SK-N-SH (cell line): ENCODE measurements at regions not wholly inside any gene's neighbourhood (a gene's known extent, or its start where the extent isn't known, plus 50 kb on each side); places are given as distances from the start of the nearest gene placed in this dataset.

ENCODE experiments used
- CTCF ChIA-PET: fragments of 300-600, 350-600 bp; formaldehyde crosslinking; extraction: SDS; loops from one replicate; lab custom pipeline; 2021; lab: Yijun Ruan, JAX
- POLR2A ChIA-PET: fragments of 350-600 bp; sonication (Branson Sonifier 250); formaldehyde crosslinking; extraction: SDS; loops from one replicate; lab custom pipeline; 2020; ENCODE audit warnings: antibody characterized with exemption, inconsistent platforms; lab: Yijun Ruan, JAX
- DNase-seq: peaks from one replicate; pipeline ENCODE4 v3.0.0; 2012
- H2AFZ ChIP-seq: fragments of 200-600 bp; sonication (generic); 2 replicates; pipeline ENCODE4 v1.8.1; 2016; ENCODE audit warnings: antibody characterized with exemption, mild to moderate bottlenecking, low read depth
- H3F3A ChIP-seq: fragments of 200-600 bp; sonication (generic); replicated peaks from 2 replicates; pipeline ENCODE3; 2016; ENCODE audit warnings: antibody characterized with exemption, mild to moderate bottlenecking; ENCODE audit not compliant: insufficient read depth
- H3K27ac ChIP-seq, 2 experiments: fragments of 200-500 bp in 1 of 2; fragments of 200-600 bp in 1 of 2; sonication (Bioruptor generic) in 1 of 2; sonication (generic), shearing (Covaris generic) in 1 of 2; 2 replicates each; pipeline versions ENCODE4 v1.5.1 to v1.6.1; 2014 to 2016; ENCODE audit warnings: low read depth in 2 of 2, inconsistent platforms in 1 of 2, low read length in 1 of 2, mild to moderate bottlenecking in 1 of 2, mixed read lengths in 1 of 2
- H3K27me3 ChIP-seq: fragments of 200-600 bp; sonication (generic), shearing (Covaris generic); 2 replicates; pipeline ENCODE4 v1.6.1; 2016; ENCODE audit warnings: mixed run types; ENCODE audit not compliant: insufficient read depth
- H3K36me3 ChIP-seq, 2 experiments: fragments of 200-500 bp in 1 of 2; fragments of 200-600 bp in 1 of 2; sonication (Bioruptor generic) in 1 of 2; sonication (generic) in 1 of 2; replicated peaks in 1 of 2; 2 replicates each; pipeline versions ENCODE3 to v1.5.1; 2014 to 2016; ENCODE audit warnings: low read length in 1 of 2, mild to moderate bottlenecking in 1 of 2; ENCODE audit not compliant: insufficient read depth in 2 of 2, control insufficient read depth in 1 of 2
- H3K4me1 ChIP-seq, 2 experiments: fragments of 200-500 bp in 1 of 2; fragments of 200-600 bp in 1 of 2; sonication (Bioruptor generic) in 1 of 2; sonication (generic), shearing (Covaris generic) in 1 of 2; 2 replicates each; pipeline versions ENCODE4 v1.5.1 to v1.6.1; 2014 to 2016; ENCODE audit warnings: low read depth in 1 of 2, low read length in 1 of 2, mixed run types in 1 of 2; ENCODE audit not compliant: insufficient read depth in 2 of 2, control insufficient read depth in 1 of 2
- H3K4me2 ChIP-seq: fragments of 200-600 bp; sonication (generic), shearing (Covaris generic); 2 replicates; pipeline ENCODE4 v1.6.1; 2017; ENCODE audit warnings: mixed run types
- H3K4me3 ChIP-seq, 2 experiments: fragments of 200-500 bp in 1 of 2; fragments of 200-600 bp in 1 of 2; sonication (Bioruptor generic) in 1 of 2; sonication (generic), shearing (Covaris generic) in 1 of 2; 2 replicates each; pipeline versions ENCODE4 v1.5.1 to v1.8.1; 2014 to 2016; ENCODE audit warnings: low read depth in 2 of 2, inconsistent platforms in 1 of 2, low read length in 1 of 2, mild to moderate bottlenecking in 1 of 2, mixed read lengths in 1 of 2, moderate library complexity in 1 of 2
- H3K79me2 ChIP-seq: fragments of 200-600 bp; sonication (generic); 2 replicates; pipeline ENCODE4 v1.8.1; 2017; ENCODE audit warnings: mild to moderate bottlenecking; ENCODE audit not compliant: insufficient read depth
- H3K9ac ChIP-seq: fragments of 200-600 bp; sonication (generic); 2 replicates; pipeline ENCODE4 v1.6.1; 2017; ENCODE audit warnings: mixed run types
- H3K9me2 ChIP-seq: fragments of 200-600 bp; sonication (generic); 2 replicates; pipeline ENCODE4 v1.6.1; 2017; ENCODE audit warnings: mixed run types
- H3K9me3 ChIP-seq: fragments of 200-600 bp; sonication (generic); 2 replicates; pipeline ENCODE4 v1.6.1; 2017; ENCODE audit warnings: mixed run types, mild to moderate bottlenecking, moderate library complexity
- H4K20me1 ChIP-seq: fragments of 200-600 bp; sonication (generic); 2 replicates; pipeline ENCODE4 v1.6.1; 2017; ENCODE audit warnings: mild to moderate bottlenecking, mixed run types; ENCODE audit not compliant: insufficient read depth
- CHD2 ChIP-seq: fragments of 150-350 bp; IDR thresholded peaks from 2 replicates; pipeline ENCODE4 v1.6.1; 2018; ENCODE audit warnings: low read length; ENCODE audit not compliant: partially characterized antibody
- ELF1 ChIP-seq: IDR thresholded peaks from 2 replicates; pipeline ENCODE4 v1.4.0; 2012
- EZH2phosphoT487 ChIP-seq: fragments of 200-600 bp; sonication (generic); IDR thresholded peaks from 2 replicates; pipeline ENCODE4 v1.6.1; 2017; ENCODE audit warnings: low read depth, mixed run types, mild to moderate bottlenecking, antibody characterized with exemption, moderate library complexity, borderline replicate concordance
- GABPA ChIP-seq: IDR thresholded peaks from 2 replicates; pipeline ENCODE4 v1.4.0; 2012; ENCODE audit warnings: low read depth, mild to moderate bottlenecking
- GATA2 ChIP-seq: sonication (generic); formaldehyde crosslinking; IDR thresholded peaks from 2 replicates; pipeline ENCODE4 v1.5.0; 2020; ENCODE audit warnings: mild to moderate bottlenecking, missing genetic modification reagents
- MEF2A ChIP-seq: IDR thresholded peaks from 2 replicates; pipeline ENCODE4 v1.4.0; 2012; ENCODE audit warnings: low read depth, borderline replicate concordance
- MXI1 ChIP-seq: IDR thresholded peaks from 2 replicates; pipeline ENCODE4 v1.6.1; 2012; ENCODE audit warnings: mild to moderate bottlenecking, low read depth, low read length, improper control_type of control experiment
- NFIC ChIP-seq: IDR thresholded peaks from 2 replicates; pipeline ENCODE4 v1.4.0; 2012; ENCODE audit warnings: borderline replicate concordance
- NRF1 ChIP-seq: IDR thresholded peaks from 2 replicates; pipeline ENCODE4 v1.6.1; 2012; ENCODE audit warnings: low read depth, mild to moderate bottlenecking, low read length
- RAD21 ChIP-seq: IDR thresholded peaks from 2 replicates; pipeline ENCODE4 v1.6.1; 2012; ENCODE audit warnings: mild to moderate bottlenecking, low read length
- RCOR1 ChIP-seq: fragments of 150-350 bp; IDR thresholded peaks from 2 replicates; pipeline ENCODE4 v1.6.1; 2017; ENCODE audit warnings: antibody characterized with exemption, low read length
- RFX5 ChIP-seq: IDR thresholded peaks from 2 replicates; pipeline ENCODE4 v1.6.1; 2012; ENCODE audit warnings: mild to moderate bottlenecking, improper control_type of control experiment, low read length
- SMC3 ChIP-seq: IDR thresholded peaks from 2 replicates; pipeline ENCODE4 v1.6.1; 2012; ENCODE audit warnings: low read depth, low read length, improper control_type of control experiment
- TAF1 ChIP-seq: IDR thresholded peaks from 2 replicates; pipeline ENCODE4 v1.6.1; 2012; ENCODE audit warnings: low read depth, mild to moderate bottlenecking, low read length, moderate library complexity, borderline replicate concordance
- TEAD4 ChIP-seq: IDR thresholded peaks from 2 replicates; pipeline ENCODE4 v1.4.0; 2012; ENCODE audit warnings: mild to moderate bottlenecking, borderline replicate concordance; ENCODE audit not compliant: insufficient read depth
- WGBS: methylation state at CpG from one replicate; pipeline ENCODE4 v1.1.6; 2017; ENCODE audit warnings: low lambda C conversion rate; 5-methylcytosine and 5-hydroxymethylcytosine counted together
- TF ChIP-seq, protein P1 (sequence below): IDR thresholded peaks from 2 replicates; pipeline ENCODE4 v1.4.0; 2012; ENCODE audit warnings: low read depth, borderline replicate concordance
- TF ChIP-seq, protein P2 (sequence below): IDR thresholded peaks from 2 replicates; pipeline ENCODE4 v1.4.0; 2012; ENCODE audit warnings: low read depth, borderline replicate concordance
- TF ChIP-seq, protein P3 (sequence below): IDR thresholded peaks from 2 replicates; pipeline ENCODE4 v1.6.1; 2012; ENCODE audit warnings: mild to moderate bottlenecking, low read depth, low read length, moderate library complexity
- TF ChIP-seq, protein P4 (sequence below): IDR thresholded peaks from 2 replicates; pipeline ENCODE4 v1.4.0; 2012; ENCODE audit warnings: low read depth

DNA sequence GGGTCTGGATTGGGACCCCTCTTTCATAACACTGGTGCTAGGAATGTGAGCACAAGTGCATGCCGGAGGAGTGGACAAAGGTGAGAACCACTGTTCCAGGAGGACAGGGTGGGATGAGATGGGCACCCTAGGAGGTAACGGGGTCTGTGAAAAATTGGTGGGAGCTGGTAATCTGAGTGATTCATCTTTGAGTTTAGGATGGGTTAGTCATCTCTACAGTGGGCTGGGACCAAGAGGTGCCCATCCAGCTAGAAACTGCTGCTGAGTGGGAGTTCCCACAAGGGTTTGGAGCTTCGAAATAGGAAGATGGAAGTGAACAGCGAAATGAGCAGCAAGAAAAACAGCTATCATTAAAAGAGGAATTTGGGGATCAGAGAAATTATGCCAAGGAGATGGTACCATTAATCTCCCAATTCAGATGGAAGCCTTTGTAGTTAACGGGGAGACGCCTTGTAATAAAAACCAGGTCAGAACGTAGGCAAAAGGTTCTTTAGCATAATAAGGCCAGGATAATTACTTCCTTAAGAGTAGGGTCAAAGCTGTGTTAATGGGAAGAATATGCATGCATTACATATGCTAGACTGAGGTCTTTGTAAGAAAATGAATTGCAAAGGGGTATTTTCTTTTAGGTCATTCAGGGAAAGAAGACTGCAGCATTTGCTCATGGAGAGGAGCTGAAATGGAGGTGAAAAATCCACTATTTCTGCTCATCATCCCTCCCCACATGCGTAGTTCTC lies 55.5 kb downstream of the OLFML3 start:
- TF ChIP-seq, protein P1, sequence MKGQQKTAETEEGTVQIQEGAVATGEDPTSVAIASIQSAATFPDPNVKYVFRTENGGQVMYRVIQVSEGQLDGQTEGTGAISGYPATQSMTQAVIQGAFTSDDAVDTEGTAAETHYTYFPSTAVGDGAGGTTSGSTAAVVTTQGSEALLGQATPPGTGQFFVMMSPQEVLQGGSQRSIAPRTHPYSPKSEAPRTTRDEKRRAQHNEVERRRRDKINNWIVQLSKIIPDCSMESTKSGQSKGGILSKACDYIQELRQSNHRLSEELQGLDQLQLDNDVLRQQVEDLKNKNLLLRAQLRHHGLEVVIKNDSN, result no peak
- no peak for TF ChIP-seq TEAD4
- TF ChIP-seq ELF1, result no peak
- no peak for TF ChIP-seq RAD21
- TF ChIP-seq EZH2phosphoT487, result no peak
- TF ChIP-seq CHD2, result no peak
- TF ChIP-seq NRF1, result no peak
- no peak for TF ChIP-seq SMC3
- no peak for TF ChIP-seq MXI1
- no peak for TF ChIP-seq MEF2A
- no peak for TF ChIP-seq TAF1
- TF ChIP-seq GATA2, result no peak
- TF ChIP-seq, protein P2, sequence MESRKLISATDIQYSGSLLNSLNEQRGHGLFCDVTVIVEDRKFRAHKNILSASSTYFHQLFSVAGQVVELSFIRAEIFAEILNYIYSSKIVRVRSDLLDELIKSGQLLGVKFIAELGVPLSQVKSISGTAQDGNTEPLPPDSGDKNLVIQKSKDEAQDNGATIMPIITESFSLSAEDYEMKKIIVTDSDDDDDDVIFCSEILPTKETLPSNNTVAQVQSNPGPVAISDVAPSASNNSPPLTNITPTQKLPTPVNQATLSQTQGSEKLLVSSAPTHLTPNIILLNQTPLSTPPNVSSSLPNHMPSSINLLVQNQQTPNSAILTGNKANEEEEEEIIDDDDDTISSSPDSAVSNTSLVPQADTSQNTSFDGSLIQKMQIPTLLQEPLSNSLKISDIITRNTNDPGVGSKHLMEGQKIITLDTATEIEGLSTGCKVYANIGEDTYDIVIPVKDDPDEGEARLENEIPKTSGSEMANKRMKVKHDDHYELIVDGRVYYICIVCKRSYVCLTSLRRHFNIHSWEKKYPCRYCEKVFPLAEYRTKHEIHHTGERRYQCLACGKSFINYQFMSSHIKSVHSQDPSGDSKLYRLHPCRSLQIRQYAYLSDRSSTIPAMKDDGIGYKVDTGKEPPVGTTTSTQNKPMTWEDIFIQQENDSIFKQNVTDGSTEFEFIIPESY, result no peak
- TF ChIP-seq RCOR1, result no peak
- peaks cover 26% of the 10 kb centered on the region for H3F3A ChIP-seq
- no peak overlapping the region for H2AFZ ChIP-seq
- CTCF ChIA-PET, result interaction anchor here (1.0 to 2.5 kb wide), 5 partner anchors 13 to 248 kb away, joined by 3 to 17 read pairs (median 5); partner anchors contain the start of gene OLFML3
- 0 out of 2 replicates have a peak overlapping the region, but pooled peaks have one; percentile 33 for H3K4me2 ChIP-seq
- no peaks in the 10 kb centered on the region for H3K36me3 ChIP-seq
- no peak overlapping the region for H3K27ac ChIP-seq
- no peaks in the 10 kb centered on the region for H3K27me3 ChIP-seq
- no peak overlapping the region for H3K4me3 ChIP-seq
- H3K9me3 ChIP-seq, result no peaks in the 10 kb centered on the region
- no peak overlapping the region for H3K9ac ChIP-seq
- no peaks in the 10 kb centered on the region for H3K79me2 ChIP-seq
- WGBS, result 68% methylated on average over 8 of the region's 8 CpGs
- peaks cover 0 to 21% of the 10 kb centered on the region in 2 experiments; a peak in 2 of 4 replicates for H3K4me1 ChIP-seq
- no peaks in the 10 kb centered on the region for H3K9me2 ChIP-seq
- DNase-seq, result no peak
- POLR2A ChIA-PET, result no interaction called here
- H4K20me1 ChIP-seq, result no peaks in the 10 kb centered on the region

DNA sequence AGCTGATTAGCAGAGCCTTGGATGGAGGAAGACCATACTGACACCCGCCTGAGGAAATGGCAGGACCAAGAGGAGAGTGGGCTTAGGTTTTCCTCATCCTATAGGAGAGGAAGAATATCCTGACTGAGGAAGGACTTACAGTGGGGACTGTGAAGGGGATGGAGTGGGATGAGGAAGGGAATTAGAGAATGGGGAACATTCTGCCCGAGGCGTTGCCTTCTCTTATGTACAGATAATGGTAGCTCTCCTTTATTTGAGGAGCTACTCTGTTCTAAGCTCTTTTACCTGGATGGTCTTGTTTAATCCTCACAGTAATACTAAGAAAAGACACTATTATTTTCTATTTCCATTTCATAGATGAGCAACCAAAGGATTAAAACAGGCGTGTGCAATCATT lies 56.0 kb downstream of the OLFML3 start:
- no peaks in the 10 kb centered on the region for H3K27me3 ChIP-seq
- ChIA-PET CTCF (interaction anchor here (1.0 to 1.2 kb wide), 3 partner anchors 26 to 56 kb away, joined by 3 to 6 read pairs (median 5); partner anchors contain the start of gene OLFML3), POLR2A (no interaction called here)
- peaks cover 0 to 21% of the 10 kb centered on the region in 2 experiments; a peak in 2 of 4 replicates for H3K4me1 ChIP-seq
- H3K79me2 ChIP-seq, result no peaks in the 10 kb centered on the region
- no peak overlapping the region for H2AFZ ChIP-seq
- no peak for DNase-seq
- no peak overlapping the region for H3K27ac ChIP-seq
- H3K4me2 ChIP-seq, result no peak overlapping the region
- no peak overlapping the region for H3K4me3 ChIP-seq
- no peaks in the 10 kb centered on the region for H4K20me1 ChIP-seq
- no peaks in the 10 kb centered on the region for H3K9me2 ChIP-seq
- H3K9ac ChIP-seq, result no peak overlapping the region
- H3K36me3 ChIP-seq, result no peaks in the 10 kb centered on the region
- H3K9me3 ChIP-seq, result no peaks in the 10 kb centered on the region
- 96% methylated on average over 4 of the region's 4 CpGs for WGBS
- H3F3A ChIP-seq, result peaks cover 26% of the 10 kb centered on the region
- TF ChIP-seq, protein P3, sequence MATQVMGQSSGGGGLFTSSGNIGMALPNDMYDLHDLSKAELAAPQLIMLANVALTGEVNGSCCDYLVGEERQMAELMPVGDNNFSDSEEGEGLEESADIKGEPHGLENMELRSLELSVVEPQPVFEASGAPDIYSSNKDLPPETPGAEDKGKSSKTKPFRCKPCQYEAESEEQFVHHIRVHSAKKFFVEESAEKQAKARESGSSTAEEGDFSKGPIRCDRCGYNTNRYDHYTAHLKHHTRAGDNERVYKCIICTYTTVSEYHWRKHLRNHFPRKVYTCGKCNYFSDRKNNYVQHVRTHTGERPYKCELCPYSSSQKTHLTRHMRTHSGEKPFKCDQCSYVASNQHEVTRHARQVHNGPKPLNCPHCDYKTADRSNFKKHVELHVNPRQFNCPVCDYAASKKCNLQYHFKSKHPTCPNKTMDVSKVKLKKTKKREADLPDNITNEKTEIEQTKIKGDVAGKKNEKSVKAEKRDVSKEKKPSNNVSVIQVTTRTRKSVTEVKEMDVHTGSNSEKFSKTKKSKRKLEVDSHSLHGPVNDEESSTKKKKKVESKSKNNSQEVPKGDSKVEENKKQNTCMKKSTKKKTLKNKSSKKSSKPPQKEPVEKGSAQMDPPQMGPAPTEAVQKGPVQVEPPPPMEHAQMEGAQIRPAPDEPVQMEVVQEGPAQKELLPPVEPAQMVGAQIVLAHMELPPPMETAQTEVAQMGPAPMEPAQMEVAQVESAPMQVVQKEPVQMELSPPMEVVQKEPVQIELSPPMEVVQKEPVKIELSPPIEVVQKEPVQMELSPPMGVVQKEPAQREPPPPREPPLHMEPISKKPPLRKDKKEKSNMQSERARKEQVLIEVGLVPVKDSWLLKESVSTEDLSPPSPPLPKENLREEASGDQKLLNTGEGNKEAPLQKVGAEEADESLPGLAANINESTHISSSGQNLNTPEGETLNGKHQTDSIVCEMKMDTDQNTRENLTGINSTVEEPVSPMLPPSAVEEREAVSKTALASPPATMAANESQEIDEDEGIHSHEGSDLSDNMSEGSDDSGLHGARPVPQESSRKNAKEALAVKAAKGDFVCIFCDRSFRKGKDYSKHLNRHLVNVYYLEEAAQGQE, result no peak
- no peak for TF ChIP-seq CHD2
- TF ChIP-seq, protein P4, sequence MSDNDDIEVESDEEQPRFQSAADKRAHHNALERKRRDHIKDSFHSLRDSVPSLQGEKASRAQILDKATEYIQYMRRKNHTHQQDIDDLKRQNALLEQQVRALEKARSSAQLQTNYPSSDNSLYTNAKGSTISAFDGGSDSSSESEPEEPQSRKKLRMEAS, result no peak
- TF ChIP-seq, protein P2, result no peak
- no peak for TF ChIP-seq GABPA
- TF ChIP-seq NFIC, result no peak
- no peak for TF ChIP-seq GATA2
- TF ChIP-seq RFX5, result no peak
